LHCN-M2 (cell line): ENCODE measurements at regions not wholly inside any gene's neighbourhood (a gene's known extent, or its start where the extent isn't known, plus 50 kb on each side); places are given as distances from the start of the nearest gene placed in this dataset.
"Not testable (repeated sequence)": the region's sequence is repeated elsewhere in the genome, so short reads cannot be mapped to it uniquely, and the experiment has no call there.

ENCODE experiments used
- DNase-seq: peaks from one replicate; pipeline ENCODE4 v3.0.0-alpha.2; 2012; ENCODE audit warnings: low read depth

- no peak for DNase-seq
These were observed 546.2 kb upstream of the FOXG1 start for GRCh38 chr14:28220391-28220790.

GRCh38 chr14:28240909-28241308 is 525.7 kb upstream of the FOXG1 start:
- DNase-seq, result no peak

DNA sequence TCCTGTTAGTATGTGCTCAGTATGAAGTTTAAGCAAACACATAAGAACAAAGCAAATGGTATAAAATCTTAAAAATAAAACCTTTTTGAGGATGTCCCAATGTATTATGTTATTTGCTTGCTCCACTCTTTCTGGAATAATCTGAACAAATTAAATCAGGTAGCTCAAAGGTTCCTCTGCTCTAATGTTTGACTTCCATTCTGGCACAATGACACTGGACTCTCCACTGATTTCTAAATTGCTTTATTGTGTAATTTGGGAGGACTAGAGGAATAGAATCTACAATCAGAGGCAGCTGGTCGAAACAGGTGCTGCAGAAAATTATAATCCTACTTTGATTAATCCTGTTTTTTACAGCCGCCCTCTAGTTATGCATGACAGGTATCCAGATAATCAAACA is 523.7 kb upstream of the FOXG1 start:
- no peak for DNase-seq

DNA sequence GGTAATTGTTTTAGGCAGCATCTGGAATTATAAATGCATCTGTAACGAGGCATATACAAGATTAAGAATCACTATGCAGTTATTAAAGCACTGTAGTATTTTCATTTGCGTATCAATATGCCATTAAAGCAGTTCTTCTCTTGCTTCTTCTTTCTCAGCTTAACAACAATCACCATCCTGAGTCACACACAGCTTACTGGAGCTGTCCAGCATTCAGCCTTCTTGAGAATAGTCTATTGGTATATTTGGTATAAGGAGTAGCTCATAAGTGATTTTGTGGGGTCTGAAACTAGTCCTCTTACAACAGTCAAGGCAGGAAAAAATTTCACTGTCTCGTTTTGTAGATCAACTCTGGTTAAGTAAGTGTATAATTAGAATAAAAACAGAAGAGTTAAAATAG is 523.0 kb upstream of the FOXG1 start:
- DNase-seq, result peak; percentile 6

DNA sequence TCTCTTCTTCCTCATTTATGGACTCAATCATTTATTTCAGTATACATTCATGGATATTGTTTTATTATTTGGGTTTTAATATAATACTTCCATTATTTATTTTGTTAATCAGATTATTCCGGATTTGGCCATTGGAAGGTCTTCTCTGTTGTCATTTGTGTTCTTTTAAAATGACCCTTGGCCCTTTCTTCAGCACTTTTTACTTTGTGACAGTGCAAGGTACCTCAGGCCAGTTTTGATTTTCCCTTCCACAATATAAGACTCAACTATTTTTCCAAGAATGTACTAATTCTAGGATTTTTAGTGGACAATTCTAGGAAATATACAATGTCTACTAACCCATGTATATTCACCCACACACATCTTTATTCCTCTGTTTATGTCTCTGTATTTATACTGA is 521.4 kb upstream of the FOXG1 start:
- DNase-seq, result no peak

GRCh38 chr14:28247491-28247890 is 519.1 kb upstream of the FOXG1 start:
- DNase-seq, result no peak

GRCh38 chr14:28252124-28252523 is 514.5 kb upstream of the FOXG1 start:
- DNase-seq, result not testable (repeated sequence)

DNA sequence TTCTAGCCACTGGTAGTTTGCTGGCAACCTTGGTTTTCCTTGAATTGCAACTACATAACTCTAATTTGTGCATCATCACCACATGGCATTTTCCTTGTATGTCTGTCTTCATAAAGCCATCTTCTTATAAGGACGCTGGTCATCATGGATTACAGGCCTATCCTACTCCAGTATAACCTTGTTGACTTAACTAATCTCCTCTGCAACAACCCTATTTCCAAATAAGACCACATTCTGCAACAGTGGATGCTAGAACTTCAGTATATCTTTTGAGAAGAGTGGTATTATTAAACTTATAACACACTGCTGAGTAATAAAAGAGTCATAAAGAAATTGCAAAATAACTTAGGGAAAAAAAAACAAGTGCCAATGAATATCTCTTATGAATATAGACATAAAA is 511.8 kb upstream of the FOXG1 start:
- peak; percentile 64 for DNase-seq

DNA sequence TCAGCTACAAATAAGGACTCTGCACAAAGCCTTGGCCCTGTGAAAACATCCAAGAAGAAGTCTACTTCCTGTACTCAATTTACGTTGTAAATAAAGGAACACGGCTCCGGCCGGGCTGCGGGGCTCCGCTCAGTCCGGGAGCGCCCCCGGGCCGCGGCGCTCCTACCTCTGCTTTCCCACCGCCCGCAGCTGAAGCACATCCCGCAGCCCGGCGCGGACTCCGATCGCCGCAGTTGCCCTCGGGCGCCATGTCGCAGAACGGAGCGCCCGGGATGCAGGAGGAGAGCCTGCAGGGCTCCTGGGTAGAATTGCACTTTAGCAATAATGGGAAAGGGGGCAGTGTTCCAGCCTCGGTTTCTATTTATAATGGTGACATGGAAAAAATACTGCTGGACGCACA is 502.3 kb upstream of the FOXG1 start:
- DNase-seq, result no peak

GRCh38 chr14:28272270-28272669 is 494.3 kb upstream of the FOXG1 start:
- no peak for DNase-seq

- no peak for DNase-seq
These were observed 486.1 kb upstream of the FOXG1 start for GRCh38 chr14:28280530-28280929.

DNA sequence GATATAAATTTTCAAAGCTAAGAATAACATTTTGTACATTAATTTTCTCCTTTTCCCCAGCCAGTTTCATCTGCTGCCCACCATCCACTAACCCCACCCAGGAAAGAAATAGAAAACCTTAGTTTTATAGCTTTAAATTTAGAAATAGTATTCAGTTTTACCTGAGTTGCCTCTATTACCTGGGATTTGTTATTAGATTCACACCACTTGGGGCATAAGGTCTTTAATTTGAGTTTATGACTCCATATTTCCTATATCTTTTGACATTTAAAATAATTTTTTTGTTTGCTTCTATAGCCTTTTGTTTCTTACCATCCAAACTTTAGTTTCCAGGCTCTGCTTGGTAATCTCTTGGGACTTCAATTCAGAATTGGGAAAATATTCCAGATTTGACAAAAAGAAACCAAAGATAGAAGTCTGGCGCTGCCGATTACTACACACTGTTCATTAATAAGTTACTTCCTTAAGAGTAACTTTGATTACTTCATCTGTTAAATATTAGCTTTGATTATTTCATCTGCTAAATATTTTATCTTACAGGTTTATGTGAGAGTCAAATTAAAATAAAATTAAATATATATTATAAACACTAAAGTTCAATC is 485.5 kb upstream of the FOXG1 start:
- DNase-seq, result no peak

DNA sequence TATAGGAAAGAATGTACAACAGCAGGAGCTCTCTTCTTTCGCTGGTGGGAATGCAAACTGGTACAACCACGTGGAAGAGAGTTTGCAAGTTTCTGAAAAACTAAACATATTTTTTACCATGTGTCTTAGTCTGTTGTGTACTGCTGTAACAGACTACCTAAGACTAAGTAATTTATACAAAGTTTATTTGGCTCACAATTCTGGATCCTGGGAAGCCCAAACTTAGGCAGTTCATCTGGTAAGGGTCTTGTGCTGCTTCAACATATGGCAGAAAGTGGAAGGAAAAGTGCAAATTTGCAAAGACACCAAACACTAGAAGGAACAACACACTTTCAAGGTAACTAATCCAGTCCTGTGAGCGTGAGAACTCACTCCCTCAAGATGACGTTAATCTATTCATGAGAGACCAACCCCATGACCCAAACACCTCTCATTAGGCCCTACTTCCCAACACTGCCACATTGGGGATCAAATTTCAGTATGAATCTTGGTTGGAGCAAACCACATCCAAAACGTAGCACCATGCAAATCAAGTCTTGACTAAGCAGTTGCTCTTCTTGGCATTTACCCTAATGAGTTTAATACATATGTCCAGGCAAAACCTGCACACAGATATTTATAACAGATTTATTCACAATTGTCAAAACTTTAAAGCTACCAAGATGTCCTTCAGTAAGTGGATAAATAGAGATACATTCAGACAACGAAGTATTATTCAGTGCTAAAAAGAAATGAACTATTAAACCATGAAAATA is 481.9 kb upstream of the FOXG1 start:
- DNase-seq, result no peak

DNA sequence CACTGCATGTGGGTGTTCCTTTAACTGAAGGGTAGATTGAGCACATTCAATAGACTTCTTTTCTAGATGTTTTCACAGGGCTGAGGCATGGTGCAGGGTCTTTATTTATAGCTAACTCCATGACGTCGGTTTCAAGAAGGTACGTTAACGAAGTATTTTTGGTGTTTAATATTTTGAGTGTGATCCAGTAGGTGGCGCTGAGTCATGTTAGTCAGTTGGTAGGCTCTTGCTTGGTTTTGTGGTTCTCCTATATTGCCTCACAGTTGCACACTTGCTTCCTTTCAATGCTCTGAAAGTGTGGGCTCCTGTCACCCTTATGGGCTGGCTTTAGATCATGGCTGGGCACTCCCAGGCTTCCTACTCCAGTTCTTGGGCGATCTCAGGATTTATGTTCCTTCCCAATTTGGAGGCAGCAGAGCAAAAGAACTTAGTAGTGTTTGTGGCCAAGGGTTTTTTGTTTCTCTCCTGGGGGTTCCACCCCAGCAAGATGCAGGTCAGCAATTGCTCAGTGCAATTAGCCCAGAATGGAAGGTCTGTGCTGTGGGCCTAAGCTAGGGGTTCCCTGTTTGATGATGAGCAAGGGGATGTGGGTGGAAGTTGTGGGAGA is 471.6 kb upstream of the FOXG1 start:
- peak; percentile 64 for DNase-seq

DNA sequence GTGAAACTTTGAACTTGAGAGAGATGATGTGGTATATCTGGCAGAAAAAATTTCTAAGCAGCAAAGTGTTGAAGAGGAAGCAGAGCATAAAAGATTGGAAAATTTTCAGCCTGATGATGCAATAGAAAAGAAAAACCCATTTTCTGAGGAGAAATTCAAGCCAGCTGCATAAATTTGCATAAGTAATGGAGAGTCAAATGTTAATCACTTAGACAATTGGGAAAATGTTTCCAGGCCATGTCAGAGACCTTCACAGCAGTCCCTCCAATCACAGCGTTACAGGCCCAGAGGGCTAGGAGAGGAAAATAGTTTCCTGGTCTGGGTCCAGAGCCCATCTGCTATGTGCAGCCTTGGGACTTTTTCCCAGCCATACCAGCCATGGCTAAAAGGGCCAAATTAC is 469.0 kb upstream of the FOXG1 start:
- DNase-seq, result no peak

DNA sequence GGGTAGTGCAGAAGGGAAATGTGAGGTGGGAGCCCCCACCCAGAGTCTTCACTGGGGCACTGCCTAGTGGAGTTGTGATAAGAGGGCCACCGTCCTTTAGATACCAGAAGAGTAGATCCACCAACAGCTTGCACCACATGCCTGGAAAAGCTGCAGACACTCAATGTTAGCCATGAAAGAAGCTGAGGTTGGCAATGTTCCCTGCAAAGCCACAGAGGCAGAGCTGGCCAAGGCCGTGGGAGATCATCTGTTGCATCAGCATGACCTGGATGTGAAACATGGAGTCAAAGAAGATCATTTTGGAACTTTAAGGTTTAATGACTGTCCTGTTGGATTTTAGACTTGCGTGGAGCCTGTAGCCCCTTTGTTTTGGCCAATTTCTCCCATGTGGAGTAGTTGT is 468.4 kb upstream of the FOXG1 start:
- DNase-seq, result peak; percentile 32

GRCh38 chr14:28299227-28299626 is 467.4 kb upstream of the FOXG1 start:
- no peak for DNase-seq

DNA sequence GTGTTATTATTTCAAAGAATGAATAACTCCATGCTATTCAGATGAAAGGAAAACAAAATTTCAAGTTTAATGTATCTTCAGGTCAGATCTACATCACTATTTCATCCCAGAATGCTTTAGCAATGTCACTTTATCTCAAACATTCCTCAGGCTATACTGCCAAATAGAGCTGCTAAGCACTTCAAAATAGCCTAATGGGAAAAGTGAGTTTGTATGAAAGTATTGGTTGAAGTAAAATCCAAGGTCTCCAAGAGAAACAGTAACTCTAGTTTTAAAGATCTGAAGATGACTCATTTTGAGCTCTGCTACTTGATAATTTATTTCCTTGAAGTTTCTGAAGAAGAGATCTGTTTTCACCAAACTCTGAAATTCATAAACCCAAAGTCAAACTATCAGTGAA is 466.2 kb upstream of the FOXG1 start:
- no peak for DNase-seq

DNA sequence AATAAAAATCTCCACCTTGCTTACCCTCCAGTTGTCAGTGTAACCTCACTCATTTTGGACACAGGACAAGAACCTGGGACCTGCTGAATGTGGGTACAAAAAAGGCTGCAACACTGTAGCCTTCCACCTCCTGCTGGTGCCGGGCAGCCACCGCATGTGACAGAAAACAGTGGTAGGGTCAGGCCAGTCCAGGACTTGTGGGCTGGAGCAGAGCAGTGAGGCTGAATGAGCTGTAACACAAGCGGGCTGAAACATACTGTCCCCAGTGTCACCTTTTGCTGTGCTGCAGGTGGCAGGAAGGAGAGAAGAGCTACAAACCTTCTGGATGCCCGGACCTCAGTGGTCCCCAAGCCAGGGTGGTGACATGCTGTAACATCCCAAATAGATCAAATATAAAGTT is 465.4 kb upstream of the FOXG1 start:
- no peak for DNase-seq

GRCh38 chr14:28303248-28303647 is 463.3 kb upstream of the FOXG1 start:
- DNase-seq, result peak; percentile 43

- DNase-seq, result no peak
These were observed 460.6 kb upstream of the FOXG1 start for GRCh38 chr14:28305938-28306337.

DNA sequence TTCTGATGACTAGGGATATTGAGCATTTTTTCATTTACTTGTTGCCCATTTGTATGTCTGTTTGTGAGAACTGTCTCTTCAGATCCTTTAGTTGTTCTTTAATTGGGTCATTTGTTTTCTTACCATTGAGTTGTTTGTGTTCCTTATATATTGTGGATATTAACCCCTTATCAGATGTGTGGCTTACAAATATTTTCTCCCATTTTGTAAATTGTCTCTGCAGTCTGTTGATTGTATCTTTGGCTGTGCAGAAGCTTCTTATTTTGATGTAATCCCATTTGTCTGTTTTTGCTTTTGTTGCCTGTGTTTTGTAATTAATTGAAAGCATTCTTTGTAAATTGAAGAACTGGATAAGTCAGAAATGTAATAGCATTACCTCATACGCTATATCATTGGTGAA is 459.1 kb upstream of the FOXG1 start:
- no peak for DNase-seq

- peak; percentile 90 for DNase-seq
These were observed 457.9 kb upstream of the FOXG1 start for GRCh38 chr14:28308734-28309133.
